Activated naive CD8-positive, alpha-beta T cell (primary cell): ENCODE measurements at regions not wholly inside any gene's neighbourhood (a gene's known extent, or its start where the extent isn't known, plus 50 kb on each side); places are given as distances from the start of the nearest gene placed in this dataset.

Experiments used
- H3K27ac Mint-ChIP-seq: one replicate; pipeline ENCODE4 v1.8.0; 2021; ENCODE audit warnings: mixed read lengths
- H3K27me3 Mint-ChIP-seq: one replicate; pipeline ENCODE4 v1.8.0; 2021; ENCODE audit warnings: mixed read lengths
- H3K36me3 Mint-ChIP-seq: one replicate; pipeline ENCODE4 v1.8.0; 2021; ENCODE audit warnings: mixed read lengths
- H3K4me1 Mint-ChIP-seq: one replicate; pipeline ENCODE4 v1.8.0; 2021; ENCODE audit warnings: low read depth, mixed read lengths
- H3K4me3 Mint-ChIP-seq: one replicate; pipeline ENCODE4 v1.8.0; 2021; ENCODE audit warnings: mild to moderate bottlenecking, mixed read lengths
- H3K9me3 Mint-ChIP-seq: one replicate; pipeline ENCODE4 v1.8.0; 2021; ENCODE audit warnings: low read depth, mixed read lengths

- Mint-ChIP-seq H3K27me3 (no peaks in the 10 kb centered on the region), H3K4me3 (no peak overlapping the region), H3K9me3 (peaks cover 10% of the 10 kb centered on the region), H3K4me1 (no peaks in the 10 kb centered on the region), H3K27ac (no peak overlapping the region), H3K36me3 (peaks cover 9% of the 10 kb centered on the region)
These were observed 692.7 kb downstream of the SOCS6 start for GRCh38 chr18:70981400-70982140.

- no peaks in the 10 kb centered on the region for H3K4me1 Mint-ChIP-seq
- H3K36me3 Mint-ChIP-seq: peaks cover 2% of the 10 kb centered on the region
- H3K9me3 Mint-ChIP-seq: no peaks in the 10 kb centered on the region
- H3K27me3 Mint-ChIP-seq: no peaks in the 10 kb centered on the region
- no peak overlapping the region for H3K27ac Mint-ChIP-seq
- H3K4me3 Mint-ChIP-seq: no peak overlapping the region
These were observed 684.8 kb downstream of the SOCS6 start for GRCh38 chr18:70973626-70974025.

DNA sequence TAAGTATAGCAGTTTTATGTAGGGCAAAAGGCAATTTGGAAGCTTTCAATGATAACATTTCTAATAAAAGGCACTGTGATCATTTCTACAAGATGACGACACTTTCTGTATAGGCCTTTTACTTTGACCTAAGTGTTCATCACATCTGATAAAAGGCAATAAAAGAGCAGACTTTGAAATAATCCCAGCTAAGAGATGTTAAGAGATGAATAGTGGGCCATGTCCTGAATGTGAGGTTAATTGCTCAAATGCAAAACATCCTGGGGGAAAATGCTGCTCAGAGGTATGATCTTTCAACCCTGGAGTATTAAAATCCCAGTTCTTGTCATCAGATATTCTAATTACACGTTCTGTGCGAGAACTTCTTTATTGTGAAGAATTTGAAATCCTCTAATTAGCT lies 677.6 kb downstream of the SOCS6 start:
- Mint-ChIP-seq H3K36me3 (peaks cover under 1% of the 10 kb centered on the region), H3K27ac (no peak overlapping the region), H3K27me3 (no peaks in the 10 kb centered on the region), H3K4me3 (no peak overlapping the region), H3K9me3 (no peaks in the 10 kb centered on the region), H3K4me1 (no peaks in the 10 kb centered on the region)

- H3K4me1 Mint-ChIP-seq: no peaks in the 10 kb centered on the region
- H3K27me3 Mint-ChIP-seq: no peaks in the 10 kb centered on the region
- no peaks in the 10 kb centered on the region for H3K9me3 Mint-ChIP-seq
- no peak overlapping the region for H3K4me3 Mint-ChIP-seq
- no peak overlapping the region for H3K27ac Mint-ChIP-seq
- H3K36me3 Mint-ChIP-seq: no peaks in the 10 kb centered on the region
These were observed 673.1 kb downstream of the SOCS6 start for GRCh38 chr18:70961939-70962338.

GRCh38 chr18:70956554-70956953 lies 667.7 kb downstream of the SOCS6 start:
- H3K4me3 Mint-ChIP-seq: no peak overlapping the region
- no peak overlapping the region for H3K27ac Mint-ChIP-seq
- no peaks in the 10 kb centered on the region for H3K9me3 Mint-ChIP-seq
- H3K27me3 Mint-ChIP-seq: no peaks in the 10 kb centered on the region
- H3K36me3 Mint-ChIP-seq: no peaks in the 10 kb centered on the region
- H3K4me1 Mint-ChIP-seq: no peaks in the 10 kb centered on the region

GRCh38 chr18:70936160-70936559 lies 647.3 kb downstream of the SOCS6 start:
- Mint-ChIP-seq H3K36me3 (no peaks in the 10 kb centered on the region), H3K4me3 (no peak overlapping the region), H3K4me1 (peaks cover 7% of the 10 kb centered on the region), H3K9me3 (no peaks in the 10 kb centered on the region), H3K27me3 (no peaks in the 10 kb centered on the region), H3K27ac (no peak overlapping the region)

GRCh38 chr18:70931942-70932814 lies 643.3 kb downstream of the SOCS6 start:
- Mint-ChIP-seq H3K27ac (no peak overlapping the region), H3K9me3 (no peaks in the 10 kb centered on the region), H3K4me3 (no peak overlapping the region), H3K36me3 (no peaks in the 10 kb centered on the region), H3K27me3 (no peaks in the 10 kb centered on the region), H3K4me1 (peaks cover 7% of the 10 kb centered on the region)

GRCh38 chr18:70920840-70921374 lies 632.1 kb downstream of the SOCS6 start:
- Mint-ChIP-seq H3K9me3 (peaks cover 16% of the 10 kb centered on the region), H3K36me3 (peaks cover 8% of the 10 kb centered on the region), H3K4me3 (no peak overlapping the region), H3K27ac (no peak overlapping the region), H3K4me1 (no peaks in the 10 kb centered on the region), H3K27me3 (no peaks in the 10 kb centered on the region)

DNA sequence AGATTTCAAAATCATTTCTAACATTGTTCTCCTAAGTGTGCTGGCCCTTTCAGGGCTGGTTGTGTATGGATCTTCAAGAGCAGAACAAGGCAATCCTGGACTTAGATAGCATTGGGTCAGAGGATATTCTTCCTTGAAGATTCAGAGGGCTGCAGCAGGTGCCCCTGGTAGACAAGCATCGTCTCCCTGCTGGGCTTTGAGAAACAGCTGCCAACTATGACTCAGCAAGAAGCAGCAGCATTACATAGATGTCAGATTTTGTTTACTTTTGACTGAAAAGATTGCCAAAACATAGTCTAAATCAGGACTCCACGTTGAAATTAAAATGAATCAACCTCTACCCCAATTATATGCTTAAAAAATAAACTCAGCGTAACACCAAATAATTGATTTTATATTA lies 618.8 kb downstream of the SOCS6 start:
- Mint-ChIP-seq H3K27me3 (no peaks in the 10 kb centered on the region), H3K4me3 (no peak overlapping the region), H3K4me1 (peaks cover 16% of the 10 kb centered on the region), H3K9me3 (no peaks in the 10 kb centered on the region), H3K36me3 (peaks cover 4% of the 10 kb centered on the region), H3K27ac (no peak overlapping the region)

- Mint-ChIP-seq H3K9me3 (peaks cover 5% of the 10 kb centered on the region), H3K36me3 (peaks cover 2% of the 10 kb centered on the region), H3K27ac (no peak overlapping the region), H3K4me1 (no peaks in the 10 kb centered on the region), H3K4me3 (no peak overlapping the region), H3K27me3 (no peaks in the 10 kb centered on the region)
These were observed 603.5 kb downstream of the SOCS6 start for GRCh38 chr18:70892381-70892780.

DNA sequence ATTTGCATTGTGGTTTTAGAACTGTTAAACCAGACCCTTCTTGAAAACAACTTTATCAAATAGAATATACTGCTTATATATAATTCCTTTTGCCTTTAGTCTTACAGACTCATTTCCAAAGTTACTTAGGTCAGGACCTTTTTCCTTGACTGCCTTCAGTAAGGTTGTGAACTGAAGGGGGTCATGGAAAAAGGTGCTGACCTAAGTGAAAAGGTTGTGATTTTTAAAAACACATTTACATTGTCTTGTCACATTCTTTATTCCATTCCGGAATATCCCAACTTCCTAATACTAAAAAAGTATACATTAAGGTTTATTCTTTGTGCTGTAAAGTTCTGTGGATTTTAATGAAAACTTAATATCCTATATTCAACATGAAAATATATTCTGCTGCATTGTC lies 581.4 kb downstream of the SOCS6 start:
- no peaks in the 10 kb centered on the region for H3K27me3 Mint-ChIP-seq
- H3K9me3 Mint-ChIP-seq: peaks cover 5% of the 10 kb centered on the region
- peaks cover 7% of the 10 kb centered on the region for H3K36me3 Mint-ChIP-seq
- H3K4me1 Mint-ChIP-seq: no peaks in the 10 kb centered on the region
- H3K4me3 Mint-ChIP-seq: no peak overlapping the region
- H3K27ac Mint-ChIP-seq: no peak overlapping the region

DNA sequence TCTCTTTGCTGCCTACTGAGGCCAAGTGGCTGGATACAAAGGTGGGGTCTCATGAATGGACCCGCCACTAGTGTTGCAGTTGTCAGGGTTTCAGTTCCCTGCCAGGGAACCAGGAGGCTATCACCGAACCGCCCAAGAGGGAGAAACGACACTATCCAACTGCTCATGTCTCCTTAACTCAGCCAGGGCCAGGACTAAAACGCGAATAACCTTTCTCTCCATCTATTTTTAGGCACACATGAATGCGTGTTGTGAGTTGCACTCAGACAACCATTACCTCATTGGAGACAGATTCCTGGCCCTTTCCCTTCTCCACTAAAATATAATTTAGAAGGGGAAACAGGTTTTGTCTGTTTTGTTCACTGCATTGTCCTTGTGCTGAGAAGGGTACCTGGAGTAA lies 559.5 kb downstream of the SOCS6 start:
- Mint-ChIP-seq H3K36me3 (peaks cover 4% of the 10 kb centered on the region), H3K9me3 (no peaks in the 10 kb centered on the region), H3K27ac (no peak overlapping the region), H3K27me3 (no peaks in the 10 kb centered on the region), H3K4me3 (no peak overlapping the region), H3K4me1 (peaks cover 5% of the 10 kb centered on the region)

GRCh38 chr18:70840649-70841048 lies 551.8 kb downstream of the SOCS6 start:
- no peak overlapping the region for H3K4me3 Mint-ChIP-seq
- no peaks in the 10 kb centered on the region for H3K27me3 Mint-ChIP-seq
- peaks cover 2% of the 10 kb centered on the region for H3K36me3 Mint-ChIP-seq
- H3K4me1 Mint-ChIP-seq: no peaks in the 10 kb centered on the region
- H3K27ac Mint-ChIP-seq: no peak overlapping the region
- H3K9me3 Mint-ChIP-seq: peaks cover under 1% of the 10 kb centered on the region

GRCh38 chr18:70827632-70828031 lies 538.8 kb downstream of the SOCS6 start:
- H3K27ac Mint-ChIP-seq: no peak overlapping the region
- H3K4me1 Mint-ChIP-seq: peaks cover 2% of the 10 kb centered on the region
- H3K36me3 Mint-ChIP-seq: peaks cover 10% of the 10 kb centered on the region
- no peaks in the 10 kb centered on the region for H3K27me3 Mint-ChIP-seq
- H3K4me3 Mint-ChIP-seq: no peak overlapping the region
- peaks cover 6% of the 10 kb centered on the region for H3K9me3 Mint-ChIP-seq

DNA sequence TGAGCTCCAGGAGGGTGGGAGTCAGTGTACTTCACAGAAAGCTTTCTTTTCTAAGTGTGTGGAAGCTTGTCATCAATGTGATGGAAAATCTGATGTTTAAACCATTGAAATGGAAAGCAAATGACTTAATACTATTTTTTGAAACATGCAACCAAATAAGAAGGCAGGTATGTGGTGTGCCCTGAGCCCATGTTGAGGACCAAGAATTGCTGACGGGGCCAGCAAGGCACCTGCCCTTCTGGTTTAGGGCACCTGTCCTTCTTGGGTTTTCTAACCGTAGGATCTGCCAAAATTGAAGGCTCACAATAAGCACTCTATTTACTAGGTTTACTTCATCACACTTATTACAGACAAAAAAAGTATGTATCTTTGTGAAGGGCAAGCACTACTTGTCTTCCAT lies 537.7 kb downstream of the SOCS6 start:
- Mint-ChIP-seq H3K4me3 (no peak overlapping the region), H3K9me3 (no peaks in the 10 kb centered on the region), H3K27me3 (no peaks in the 10 kb centered on the region), H3K4me1 (peaks cover 2% of the 10 kb centered on the region), H3K27ac (no peak overlapping the region), H3K36me3 (peaks cover 2% of the 10 kb centered on the region)
